Naive thymus-derived CD8-positive, alpha-beta T cell (primary cell): ENCODE measurements at regions not wholly inside any gene's neighbourhood (a gene's known extent, or its start where the extent isn't known, plus 50 kb on each side); places are given as distances from the start of the nearest gene placed in this dataset.

ENCODE experiments used
- ATAC-seq, 2 donors: fragments of 150-1000 bp; cut with Tn5 transposase in 1 of 2; sonication (Bioruptor Pico), chemical (Tn5 transposase) in 1 of 2; 1 replicate in 1 of 2; 2 replicates in 1 of 2; pipeline ENCODE4 v1.10.0; 2021; ENCODE audit warnings: mild to moderate bottlenecking in 2 of 2, moderate library complexity in 2 of 2
- POLR2A ChIA-PET: fragments of 350-600 bp; sonication (Branson Sonifier 250); formaldehyde crosslinking; loops from one replicate; lab custom pipeline; 2021; ENCODE audit warnings: antibody characterized with exemption; lab: Charles Lee
- DNase-seq, 10 donors: peaks; one replicate each; pipeline versions ENCODE4 v3.0.0 to v3.0.0-alpha.2; 2020 to 2022
- H3K27ac Mint-ChIP-seq, 10 donors: one replicate each; pipeline ENCODE4 v1.8.0; 2020 to 2022; ENCODE audit warnings: mild to moderate bottlenecking in 10 of 10, mixed read lengths in 10 of 10, moderate library complexity in 4 of 10, inconsistent platforms in 1 of 10
- H3K27me3 Mint-ChIP-seq, 5 donors: one replicate each; pipeline ENCODE4 v1.8.0; 2021 to 2022; ENCODE audit warnings: mixed read lengths in 5 of 5
- H3K36me3 Mint-ChIP-seq, 3 donors: one replicate each; pipeline ENCODE4 v1.8.0; 2020 to 2022; ENCODE audit warnings: mixed read lengths in 3 of 3, mild to moderate bottlenecking in 2 of 3, inconsistent platforms in 1 of 3
- H3K4me1 Mint-ChIP-seq, 4 donors: one replicate each; pipeline ENCODE4 v1.8.0; 2021 to 2022; ENCODE audit warnings: mixed read lengths in 4 of 4
- H3K4me3 Mint-ChIP-seq, 10 donors: one replicate each; pipeline ENCODE4 v1.8.0; 2020 to 2022; ENCODE audit warnings: mild to moderate bottlenecking in 10 of 10, mixed read lengths in 10 of 10, moderate library complexity in 6 of 10, inconsistent platforms in 1 of 10
- H3K9me3 Mint-ChIP-seq, 9 donors: one replicate each; pipeline ENCODE4 v1.8.0; 2020 to 2022; ENCODE audit warnings: mixed read lengths in 9 of 9, mild to moderate bottlenecking in 3 of 9, inconsistent platforms in 1 of 9, moderate library complexity in 1 of 9

DNA sequence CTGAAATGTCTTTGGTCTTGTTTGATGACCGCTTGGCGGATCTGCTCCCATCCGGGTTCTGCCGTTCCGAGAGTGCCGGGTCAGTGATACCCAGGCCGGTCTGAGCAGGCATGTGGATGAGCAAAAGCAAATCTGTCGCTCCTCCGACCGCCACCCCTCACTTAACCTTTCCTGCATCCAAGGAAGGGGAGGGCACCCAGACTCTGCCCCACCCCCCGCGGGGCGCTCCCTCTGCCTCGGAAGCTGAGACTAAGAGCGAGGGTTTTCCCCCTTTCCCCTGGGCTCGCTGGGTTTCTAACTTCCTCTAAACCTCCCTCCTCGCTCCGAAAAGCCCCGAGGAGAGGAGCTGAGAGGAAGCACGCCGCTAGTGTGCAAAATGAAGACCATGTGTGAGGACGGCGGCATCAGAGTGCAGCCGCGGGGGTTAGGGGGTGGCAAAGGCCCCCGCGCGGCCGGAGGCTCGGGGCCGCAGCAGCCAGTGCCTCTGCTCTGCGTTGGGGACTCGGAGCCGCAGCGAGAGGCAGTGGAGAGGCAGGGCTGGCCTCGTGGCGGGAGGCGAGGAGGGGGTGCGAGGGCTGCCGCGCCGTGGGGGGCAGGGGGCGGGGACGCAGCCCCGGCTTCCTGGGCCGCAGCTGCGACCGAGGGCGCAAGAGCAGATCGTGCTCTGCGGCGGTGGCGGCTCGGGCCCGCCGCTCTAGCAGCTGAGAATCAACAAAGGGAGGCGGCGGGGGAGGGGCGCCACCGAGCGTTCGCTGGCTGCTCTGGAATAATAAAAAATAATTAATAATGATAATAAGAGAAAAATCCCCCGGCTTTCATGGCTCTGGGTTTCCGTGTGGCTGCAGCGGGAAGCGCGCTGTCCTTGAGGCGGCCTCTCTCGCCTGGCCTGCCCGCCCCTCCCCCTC lies 55.8 kb upstream of the BCOR start:
- H3K27ac Mint-ChIP-seq: peak overlapping the region in 6 of 10 donors; percentile 44 to 89 (median 63)
- no peaks in the 10 kb centered on the region for H3K27me3 Mint-ChIP-seq
- no peaks in the 10 kb centered on the region for H3K36me3 Mint-ChIP-seq
- H3K4me1 Mint-ChIP-seq: peaks cover 4 to 33% (median 9%) of the 10 kb centered on the region in 4 donors
- DNase-seq (peak in 7 of 10 donors; percentile 53 to 75 (median 56)), ATAC-seq (peak; percentile 56 to 69)
- peak overlapping the region; percentile 76 to 91 (median 83) for H3K4me3 Mint-ChIP-seq
- POLR2A ChIA-PET: interaction anchor here (0.7 to 11.2 kb wide), 16 partner anchors 9 to 178 kb away, joined by 3 to 208 read pairs (median 4); partner anchors contain the start of gene BCOR
- H3K9me3 Mint-ChIP-seq: no peaks in the 10 kb centered on the region

DNA sequence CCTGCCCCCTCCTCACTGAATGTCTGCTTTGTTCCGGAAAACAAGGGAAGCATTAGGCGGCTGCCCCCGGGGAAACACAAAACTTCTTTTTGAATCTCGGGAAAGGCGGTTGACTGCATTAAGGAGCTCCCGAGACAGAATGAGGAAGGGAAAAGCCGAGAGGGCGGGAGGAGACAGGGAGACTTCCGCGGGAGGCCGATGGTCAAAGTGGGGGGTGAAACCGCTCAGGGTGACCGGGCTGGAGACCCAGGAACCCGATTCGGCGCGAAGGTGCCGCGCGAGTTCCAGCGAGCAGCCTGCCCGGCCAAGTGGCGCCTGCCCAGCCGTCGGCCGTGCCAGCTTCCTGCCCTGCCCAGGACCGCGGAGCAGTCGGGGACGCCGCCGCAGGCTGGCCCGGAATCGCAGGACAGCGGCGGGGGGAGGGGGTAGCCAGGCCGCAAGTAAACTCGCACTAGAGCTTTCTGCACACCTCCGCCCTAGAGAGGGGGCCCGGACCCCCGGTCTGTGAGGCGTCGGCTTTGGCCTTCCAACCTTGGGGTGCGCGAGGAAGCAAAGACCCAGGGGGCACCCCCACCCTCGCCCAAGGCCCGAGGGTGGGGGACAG lies 55.1 kb upstream of the BCOR start:
- DNase-seq (no peak), ATAC-seq (peak in 1 of 2 donors; percentile 7)
- H3K4me3 Mint-ChIP-seq: peak overlapping the region; percentile 76 to 91 (median 82)
- POLR2A ChIA-PET: interaction anchor here (0.9 to 11.2 kb wide), 16 partner anchors 9 to 177 kb away, joined by 3 to 208 read pairs (median 4); partner anchors contain the start of gene BCOR
- H3K9me3 Mint-ChIP-seq: no peaks in the 10 kb centered on the region
- H3K27ac Mint-ChIP-seq: peak overlapping the region in 3 of 10 donors; percentile 61 to 83 (median 62)
- no peaks in the 10 kb centered on the region for H3K36me3 Mint-ChIP-seq
- no peaks in the 10 kb centered on the region for H3K27me3 Mint-ChIP-seq
- H3K4me1 Mint-ChIP-seq: peaks cover 4 to 36% (median 9%) of the 10 kb centered on the region in 4 donors

DNA sequence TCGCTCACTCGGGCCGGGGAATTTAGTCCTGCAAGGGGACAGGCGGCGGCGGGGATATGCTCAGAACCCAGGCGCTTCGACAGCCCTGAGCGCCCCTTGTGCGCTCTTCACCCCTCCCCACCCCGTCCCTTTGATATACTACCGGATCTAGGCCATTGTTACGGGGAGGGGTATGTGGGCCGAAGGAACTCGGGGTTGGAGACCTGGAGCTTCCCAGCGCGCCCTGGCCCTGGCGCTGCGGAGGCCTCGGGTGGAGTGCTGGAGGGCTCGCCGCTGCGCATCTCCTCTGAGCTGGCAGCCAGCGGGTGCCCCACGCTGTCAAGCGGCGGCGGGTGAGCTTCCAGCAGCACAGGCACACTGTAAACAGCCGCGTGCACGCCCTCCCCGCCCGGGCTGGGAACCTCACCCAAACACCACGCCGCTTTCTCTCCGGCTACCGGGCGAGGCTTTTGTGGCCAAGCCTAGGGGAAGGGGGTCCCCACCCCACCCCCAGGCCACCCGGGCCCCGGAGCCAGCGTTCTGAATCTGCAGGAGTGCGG lies 54.5 kb upstream of the BCOR start:
- POLR2A ChIA-PET: interaction anchor here (0.9 to 11.2 kb wide), 11 partner anchors 19 to 139 kb away, joined by 3 to 208 read pairs (median 7); partner anchors contain the start of gene BCOR
- Mint-ChIP-seq H3K9me3 (no peaks in the 10 kb centered on the region), H3K4me1 (peaks cover 3 to 32% (median 6%) of the 10 kb centered on the region in 4 donors), H3K4me3 (peak overlapping the region; percentile 56 to 86 (median 66)), H3K27me3 (no peaks in the 10 kb centered on the region), H3K27ac (no peak overlapping the region), H3K36me3 (no peaks in the 10 kb centered on the region)
- DNase-seq: peak in 6 of 10 donors; percentile 36 to 73 (median 49)
- peak; percentile 73 to 76 for ATAC-seq

DNA sequence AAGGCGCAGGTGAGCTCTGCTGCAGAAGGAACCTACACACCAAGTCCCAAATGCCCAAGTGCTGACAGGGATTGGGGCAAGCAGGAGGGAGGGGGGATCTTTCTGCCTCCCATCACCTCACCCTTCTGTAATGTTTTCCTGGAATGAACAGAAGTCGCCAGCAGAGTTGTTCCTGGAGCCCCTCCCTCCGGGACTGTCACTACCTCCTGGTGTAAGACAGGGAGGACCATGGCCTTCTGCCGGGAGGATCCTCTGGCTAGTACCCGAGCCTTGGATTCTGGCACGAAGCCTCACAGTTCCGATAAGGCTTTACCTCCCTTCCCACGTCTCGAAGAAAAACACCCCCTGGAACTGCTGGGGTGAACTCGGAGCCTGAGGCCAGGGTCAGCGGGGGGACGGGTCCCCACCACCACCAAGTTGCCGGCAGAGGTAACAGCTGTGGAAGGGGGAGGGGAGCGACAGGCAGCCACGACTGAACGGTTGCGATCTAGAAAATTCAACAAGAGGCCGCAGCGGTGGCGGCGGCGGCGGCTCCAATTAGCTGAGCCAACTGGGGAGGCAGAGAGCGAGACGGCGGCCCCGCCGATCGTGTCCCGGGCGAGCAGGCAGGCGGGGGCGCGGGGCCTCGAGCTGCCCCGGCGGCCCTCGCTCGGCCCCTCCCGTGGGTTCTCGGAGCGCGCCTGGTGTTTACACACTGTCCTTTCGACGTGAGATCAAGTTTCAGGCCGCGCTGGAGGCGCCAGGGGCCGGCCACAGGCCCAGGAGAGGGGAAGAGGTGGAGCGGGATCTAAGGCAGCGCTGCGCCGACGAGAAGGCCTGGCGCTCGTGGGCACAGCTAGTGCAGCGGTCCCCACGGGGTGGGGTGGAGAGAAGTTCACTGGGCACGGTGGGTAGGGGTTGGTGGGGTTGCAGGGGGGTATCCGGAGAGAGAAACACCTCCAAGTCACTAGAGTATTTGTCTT lies 53.7 kb upstream of the BCOR start:
- ATAC-seq (no peak), DNase-seq (no peak)
- no peaks in the 10 kb centered on the region for H3K27me3 Mint-ChIP-seq
- no peak overlapping the region for H3K27ac Mint-ChIP-seq
- H3K9me3 Mint-ChIP-seq: no peaks in the 10 kb centered on the region
- peak overlapping the region in 4 of 10 donors; percentile 39 to 82 (median 56) for H3K4me3 Mint-ChIP-seq
- POLR2A ChIA-PET: interaction anchor here (1.5 to 11.2 kb wide), 5 partner anchors 21 to 90 kb away, joined by 3 to 208 read pairs (median 21); partner anchors contain the start of gene BCOR
- H3K4me1 Mint-ChIP-seq: peaks cover 0 to 33% (median 8%) of the 10 kb centered on the region in 4 donors
- H3K36me3 Mint-ChIP-seq: no peaks in the 10 kb centered on the region

DNA sequence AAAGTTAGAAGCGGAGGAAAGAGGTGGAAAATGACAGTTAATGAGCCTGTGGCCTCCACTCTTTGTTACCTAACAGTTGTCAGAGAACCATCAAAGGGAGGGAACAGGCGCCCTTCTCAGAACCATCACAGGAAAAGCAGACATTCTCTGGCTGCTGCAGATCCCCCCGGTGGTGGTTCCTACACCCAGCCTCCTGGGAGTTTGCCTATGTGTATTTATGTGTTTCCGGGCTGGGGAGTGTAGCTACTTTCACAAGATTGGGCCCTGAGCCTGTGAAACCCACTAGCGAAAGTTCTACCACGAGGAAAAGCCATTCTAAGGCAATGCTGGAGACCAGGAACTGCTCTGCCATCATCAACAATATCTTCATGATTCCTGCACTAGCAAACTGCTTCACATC lies 52.7 kb upstream of the BCOR start:
- POLR2A ChIA-PET: interaction anchor here (3.9 to 11.2 kb wide), 2 partner anchors 22 to 52 kb away, joined by 70 to 208 read pairs; partner anchors contain the start of gene BCOR
- DNase-seq (no peak), ATAC-seq (no peak)
- Mint-ChIP-seq H3K4me3 (peak overlapping the region in 1 of 10 donors; percentile 20), H3K4me1 (peaks cover 0 to 35% (median 8%) of the 10 kb centered on the region in 4 donors), H3K36me3 (no peaks in the 10 kb centered on the region), H3K27ac (peak overlapping the region in 2 of 10 donors; percentile 32 to 62), H3K9me3 (no peaks in the 10 kb centered on the region), H3K27me3 (no peaks in the 10 kb centered on the region)

DNA sequence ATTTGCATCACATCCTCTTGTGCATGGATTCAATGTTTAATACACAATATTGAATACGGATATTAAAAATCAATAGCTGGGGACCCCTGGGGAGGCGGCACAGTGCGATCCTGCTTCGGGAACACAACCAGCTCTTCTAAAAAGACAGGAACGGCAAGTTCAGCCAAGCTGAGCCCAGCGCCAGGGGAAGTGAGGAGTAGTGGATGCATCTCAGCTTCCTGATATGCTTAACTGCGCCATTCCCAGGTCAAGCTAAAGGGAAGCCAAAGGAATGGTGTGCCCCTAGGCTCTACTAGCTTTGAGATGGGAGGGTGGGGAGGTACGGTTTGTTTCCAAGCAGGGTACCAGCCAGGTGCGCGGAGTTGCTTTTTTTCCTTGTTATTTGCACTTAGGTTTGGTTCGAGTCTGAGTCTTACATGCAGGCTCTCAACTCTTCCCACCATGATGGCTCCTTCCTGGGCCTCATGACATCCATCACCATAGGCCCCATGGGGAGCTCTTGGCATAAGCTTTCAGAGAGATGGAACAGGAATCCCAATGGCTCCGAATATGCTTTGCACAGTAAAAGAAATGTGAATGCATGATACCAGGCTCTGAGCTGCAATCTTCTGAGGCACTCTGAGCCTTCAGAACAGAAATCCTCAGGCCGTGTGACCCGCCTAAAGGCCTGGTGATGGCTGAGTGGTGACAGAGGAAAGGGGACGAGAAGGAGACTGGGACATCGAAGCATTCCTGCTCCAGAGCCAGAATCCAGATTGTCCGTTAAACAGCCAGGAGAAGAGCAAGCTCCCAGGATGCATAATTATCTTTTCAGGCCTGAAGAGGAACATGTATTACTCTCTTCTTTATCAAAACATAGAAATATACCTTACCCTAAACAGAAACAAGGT lies 51.8 kb upstream of the BCOR start:
- Mint-ChIP-seq H3K4me1 (peaks cover 0 to 32% (median 7%) of the 10 kb centered on the region in 4 donors), H3K27ac (no peak overlapping the region), H3K9me3 (no peaks in the 10 kb centered on the region), H3K27me3 (no peaks in the 10 kb centered on the region), H3K36me3 (no peaks in the 10 kb centered on the region), H3K4me3 (peak overlapping the region in 3 of 10 donors; percentile 30 to 35 (median 34))
- DNase-seq: no peak
- no peak for ATAC-seq
- POLR2A ChIA-PET: interaction anchor here (0.8 to 11.2 kb wide), 2 partner anchors 23 to 53 kb away, joined by 3 to 208 read pairs; no protein-coding TSS in a partner anchor

DNA sequence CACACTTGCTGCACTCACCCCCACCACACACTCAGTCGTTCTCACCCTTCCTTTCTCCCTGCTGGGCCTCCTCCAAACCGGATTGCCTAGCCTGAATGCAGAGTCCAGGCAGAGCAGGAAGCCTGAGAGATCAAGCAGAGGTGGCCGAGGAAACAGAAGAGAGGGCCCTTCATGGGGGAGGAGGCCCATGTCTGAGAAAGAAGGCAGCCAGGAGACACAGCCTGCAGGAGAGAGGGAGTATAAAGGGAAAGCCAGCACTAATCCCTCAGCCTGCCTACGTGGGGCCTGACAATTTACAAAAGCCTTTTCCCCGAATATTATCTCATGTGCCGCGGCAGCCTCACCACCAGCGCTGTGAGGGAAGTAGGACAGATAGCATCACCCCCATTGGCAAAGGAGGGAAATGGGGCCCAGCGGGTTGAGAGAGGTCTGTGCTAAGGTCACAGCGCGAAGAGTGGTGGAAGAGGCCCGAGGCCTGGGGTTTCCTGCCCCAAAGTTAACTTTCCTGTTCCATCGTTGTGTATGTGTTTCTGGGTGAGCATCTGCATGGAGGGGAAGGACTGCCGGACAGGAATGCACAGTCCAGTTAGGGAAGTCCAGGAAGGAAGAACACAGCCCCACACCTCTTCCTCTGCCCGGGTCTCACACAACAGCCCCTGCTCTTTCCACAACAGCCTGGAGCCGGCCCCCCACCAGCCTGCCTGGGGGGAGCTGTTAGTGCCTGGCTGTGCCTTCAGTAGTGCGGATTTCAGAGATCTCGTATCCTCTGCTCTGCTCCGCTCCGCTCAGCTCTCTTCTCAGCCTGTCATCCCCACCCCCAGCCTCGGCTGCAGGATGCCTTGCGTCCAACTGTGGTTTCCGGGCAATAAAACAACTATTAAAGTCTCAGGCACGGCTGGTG lies 50.9 kb upstream of the BCOR start:
- Mint-ChIP-seq H3K27me3 (no peaks in the 10 kb centered on the region), H3K27ac (no peak overlapping the region), H3K9me3 (no peaks in the 10 kb centered on the region), H3K36me3 (no peaks in the 10 kb centered on the region), H3K4me3 (peak overlapping the region in 6 of 10 donors; percentile 24 to 35 (median 32)), H3K4me1 (peaks cover 0 to 31% (median 7%) of the 10 kb centered on the region in 4 donors)
- POLR2A ChIA-PET: interaction anchor here (0.8 to 11.2 kb wide), 3 partner anchors 24 to 52 kb away, joined by 3 to 208 read pairs (median 6); partner anchors contain the start of gene BCOR
- ATAC-seq: no peak
- DNase-seq: no peak

DNA sequence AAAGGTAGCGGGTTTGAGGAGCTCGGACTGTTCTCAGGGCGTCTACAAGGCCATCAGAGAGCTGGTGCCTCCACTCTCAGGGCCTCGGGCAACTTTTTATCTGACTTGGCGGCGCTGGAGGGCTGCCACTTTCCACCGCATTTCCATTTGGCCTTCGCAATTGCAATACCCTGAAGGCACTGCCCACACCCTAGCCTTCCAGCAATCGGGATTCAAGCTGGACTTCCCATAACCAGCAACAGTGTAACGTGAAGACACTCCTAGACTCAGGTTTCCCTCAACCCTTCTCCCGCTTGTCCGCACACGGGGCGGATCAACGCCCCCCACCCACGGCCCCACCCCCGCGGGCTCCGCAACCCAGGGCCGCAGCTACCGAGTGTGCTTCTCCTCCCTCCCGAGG lies 50.2 kb upstream of the BCOR start:
- Mint-ChIP-seq H3K9me3 (no peaks in the 10 kb centered on the region), H3K27me3 (no peaks in the 10 kb centered on the region), H3K36me3 (no peaks in the 10 kb centered on the region), H3K27ac (no peak overlapping the region), H3K4me3 (peak overlapping the region in 1 of 10 donors; percentile 24), H3K4me1 (peaks cover 0 to 29% (median 7%) of the 10 kb centered on the region in 4 donors)
- POLR2A ChIA-PET: interaction anchor here (1.2 to 1.6 kb wide), 2 partner anchors 9 to 50 kb away, joined by 3 to 6 read pairs; partner anchors contain the start of gene BCOR
- DNase-seq: no peak
- no peak for ATAC-seq
